Progenitor cell of endocrine pancreas (in vitro differentiated cells): ENCODE measurements at regions not wholly inside any gene's neighbourhood (a gene's known extent, or its start where the extent isn't known, plus 50 kb on each side); places are given as distances from the start of the nearest gene placed in this dataset.

ENCODE experiments used
- DNase-seq: peaks from one replicate; pipeline ENCODE4 v3.0.0; 2021; ENCODE audit warnings: low spot score; ENCODE audit not compliant: unreplicated experiment
- H3K27ac Mint-ChIP-seq: 2 replicates; pipeline ENCODE4 v1.8.0; 2021; ENCODE audit warnings: mild to moderate bottlenecking, moderate library complexity, mixed read lengths
- H3K27me3 Mint-ChIP-seq: 2 replicates; pipeline ENCODE4 v1.8.0; 2021; ENCODE audit warnings: mixed read lengths
- H3K36me3 Mint-ChIP-seq: 2 replicates; pipeline ENCODE4 v1.8.0; 2022; ENCODE audit warnings: mixed read lengths; ENCODE audit not compliant: insufficient read depth
- H3K4me1 Mint-ChIP-seq: 2 replicates; pipeline ENCODE4 v1.8.0; 2021; ENCODE audit warnings: low read depth, mixed read lengths
- H3K4me3 Mint-ChIP-seq: 2 replicates; pipeline ENCODE4 v1.8.0; 2021; ENCODE audit warnings: low read depth, mild to moderate bottlenecking, moderate library complexity, mixed read lengths
- H3K9me3 Mint-ChIP-seq: 2 replicates; pipeline ENCODE4 v1.8.0; 2021; ENCODE audit warnings: low read depth, mixed read lengths
- CTCF ChIP-seq: fragments of 200-600 bp; sonication (generic); IDR thresholded peaks from one replicate; pipeline ENCODE4 v1.5.0; 2021; ENCODE audit warnings: antibody characterized with exemption, mild to moderate bottlenecking; ENCODE audit not compliant: unreplicated experiment

GRCh38 chr6:92714346-92714745 lies 705.0 kb downstream of the EPHA7 start:
- no peaks in the 10 kb centered on the region for H3K4me1 Mint-ChIP-seq
- H3K36me3 Mint-ChIP-seq = no peaks in the 10 kb centered on the region
- DNase-seq = no peak
- H3K27ac Mint-ChIP-seq = no peak overlapping the region
- no peak overlapping the region for H3K4me3 Mint-ChIP-seq
- TF ChIP-seq CTCF = no peak
- H3K27me3 Mint-ChIP-seq = no peaks in the 10 kb centered on the region
- H3K9me3 Mint-ChIP-seq = no peaks in the 10 kb centered on the region

GRCh38 chr6:92710048-92710447 lies 709.3 kb downstream of the EPHA7 start:
- Mint-ChIP-seq H3K4me3 (no peak overlapping the region), H3K36me3 (no peaks in the 10 kb centered on the region), H3K4me1 (no peaks in the 10 kb centered on the region), H3K27ac (no peak overlapping the region), H3K9me3 (no peaks in the 10 kb centered on the region), H3K27me3 (no peaks in the 10 kb centered on the region)
- no peak for DNase-seq
- TF ChIP-seq CTCF = no peak

- no peaks in the 10 kb centered on the region for H3K9me3 Mint-ChIP-seq
- H3K27me3 Mint-ChIP-seq = no peaks in the 10 kb centered on the region
- no peaks in the 10 kb centered on the region for H3K36me3 Mint-ChIP-seq
- no peak overlapping the region for H3K4me3 Mint-ChIP-seq
- TF ChIP-seq CTCF = no peak
- DNase-seq = no peak
- no peaks in the 10 kb centered on the region for H3K4me1 Mint-ChIP-seq
- H3K27ac Mint-ChIP-seq = no peak overlapping the region
Measured at GRCh38 chr6:92708945-92709344, 710.4 kb downstream of the EPHA7 start.

GRCh38 chr6:92708270-92708669 lies 711.1 kb downstream of the EPHA7 start:
- H3K4me1 Mint-ChIP-seq = no peaks in the 10 kb centered on the region

GRCh38 chr6:92706976-92707375 lies 712.4 kb downstream of the EPHA7 start:
- H3K4me3 Mint-ChIP-seq = no peak overlapping the region
- H3K4me1 Mint-ChIP-seq = no peaks in the 10 kb centered on the region
- H3K9me3 Mint-ChIP-seq = no peaks in the 10 kb centered on the region
- no peaks in the 10 kb centered on the region for H3K36me3 Mint-ChIP-seq
- no peaks in the 10 kb centered on the region for H3K27me3 Mint-ChIP-seq
- no peak for DNase-seq
- no peak overlapping the region for H3K27ac Mint-ChIP-seq
- no peak for TF ChIP-seq CTCF

More at GRCh38 chr6:92708270-92708669, 711.1 kb downstream of the EPHA7 start:
- no peak for DNase-seq
- no peak for TF ChIP-seq CTCF
- Mint-ChIP-seq H3K27me3 (no peaks in the 10 kb centered on the region), H3K36me3 (no peaks in the 10 kb centered on the region), H3K9me3 (no peaks in the 10 kb centered on the region), H3K27ac (no peak overlapping the region), H3K4me3 (no peak overlapping the region)
